PC-3 (cell line): ENCODE measurements at regions not wholly inside any gene's neighbourhood (a gene's known extent, or its start where the extent isn't known, plus 50 kb on each side); places are given as distances from the start of the nearest gene placed in this dataset.

Source experiments
- ATAC-seq: fragments of 200-7000 bp; cut with Tn5 transposase; 2 replicates; pipeline ENCODE4 v1.9.1; 2020; ENCODE audit warnings: mild to moderate bottlenecking, moderate library complexity
- BruUV-seq: library from RNA; stranded (reverse); fragments of 400-500 nt; replicated peaks from 2 replicates; lab custom pipeline; 2021; lab: Mats Ljungman, UMichigan
- CTCF ChIA-PET: fragments of 300-600 bp; sonication (Branson Sonifier 250); formaldehyde crosslinking; loops from one replicate; lab custom pipeline; 2022; ENCODE audit warnings: antibody characterized with exemption; lab: Charles Lee
- POLR2A ChIA-PET: fragments of 300-600 bp; sonication (Branson Sonifier 250); formaldehyde crosslinking; loops from one replicate; lab custom pipeline; 2022; ENCODE audit warnings: antibody characterized with exemption; ENCODE audit not compliant: unreplicated experiment; lab: Charles Lee
- DNase-seq: peaks from one replicate; pipeline ENCODE4 v3.0.0-alpha.2; 2015
- H2AFZ ChIP-seq: fragments of 300-600 bp; sonication (generic); 2 replicates; pipeline ENCODE4 v1.6.0; 2016; ENCODE audit warnings: antibody characterized with exemption, low read length
- H3F3A ChIP-seq: fragments of 300-600 bp; sonication (generic); one replicate; pipeline ENCODE4 v1.6.0; 2017; ENCODE audit warnings: antibody characterized with exemption, low read length, control low read depth, mild to moderate bottlenecking; ENCODE audit not compliant: unreplicated experiment
- H3K27ac ChIP-seq: fragments of 300-600 bp; sonication (generic); 2 replicates; pipeline ENCODE4 v1.5.1; 2016; ENCODE audit warnings: mild to moderate bottlenecking, low read length
- H3K27me3 ChIP-seq: fragments of 300-600 bp; sonication (generic); 2 replicates; pipeline ENCODE4 v1.6.1; 2016; ENCODE audit warnings: low read length, mixed read lengths
- H3K36me3 ChIP-seq: fragments of 300-600 bp; sonication (generic); 2 replicates; pipeline ENCODE4 v1.6.1; 2016; ENCODE audit warnings: low read depth, mixed run types, low read length, mixed read lengths
- H3K4me1 ChIP-seq: fragments of 300-600 bp; sonication (generic); 2 replicates; pipeline ENCODE4 v1.5.1; 2016; ENCODE audit warnings: low read length; ENCODE audit not compliant: insufficient read depth
- H3K4me2 ChIP-seq: fragments of 300-600 bp; sonication (generic); 2 replicates; pipeline ENCODE4 v1.6.0; 2016; ENCODE audit warnings: low read length
- H3K4me3 ChIP-seq: fragments of 300-600 bp; sonication (generic); 2 replicates; pipeline ENCODE4 v1.5.1; 2016; ENCODE audit warnings: mild to moderate bottlenecking, low read length, mixed read lengths
- H3K79me2 ChIP-seq: fragments of 300-600 bp; sonication (generic); 2 replicates; pipeline ENCODE4 v1.6.1; 2017; ENCODE audit warnings: low read length, mixed read lengths
- H3K9ac ChIP-seq: fragments of 300-600 bp; sonication (generic); 2 replicates; pipeline ENCODE4 v1.6.0; 2016; ENCODE audit warnings: mild to moderate bottlenecking, low read length
- H3K9me2 ChIP-seq: fragments of 300-600 bp; sonication (generic); replicated peaks from 2 replicates; pipeline ENCODE4 v1.6.1; 2016; ENCODE audit warnings: mixed run types, low read length, mixed read lengths
- H3K9me3 ChIP-seq: fragments of 300-600 bp; sonication (generic); 2 replicates; pipeline ENCODE4 v1.6.1; 2016; ENCODE audit warnings: low read length, mixed read lengths
- H4K20me1 ChIP-seq: fragments of 300-600 bp; sonication (generic); 2 replicates; pipeline ENCODE4 v1.6.1; 2016; ENCODE audit warnings: low read length, mixed read lengths
- EZH2 ChIP-seq: fragments of 300-600 bp; sonication (generic); IDR thresholded peaks from one replicate; pipeline ENCODE4 v1.6.1; 2017; ENCODE audit warnings: antibody characterized with exemption, mild to moderate bottlenecking, low read length; ENCODE audit not compliant: unreplicated experiment
- EZH2phosphoT487 ChIP-seq: fragments of 300-600 bp; sonication (generic); IDR thresholded peaks from 2 replicates; pipeline ENCODE4 v1.6.1; 2018; ENCODE audit warnings: mild to moderate bottlenecking, antibody characterized with exemption, low read length, borderline replicate concordance
- intact Hi-C: fragments of 100-400 bp; cut with micrococcal nuclease; formaldehyde crosslinking; loops from 2 replicates; pipeline ENCODE4 v1.9.0; 2023
- TF ChIP-seq, protein P1 (sequence below): fragments of 300-600 bp; sonication (generic); conservative IDR thresholded peaks from 2 replicates; pipeline ENCODE4 v1.5.1; 2017; ENCODE audit warnings: antibody characterized with exemption, low read depth, mild to moderate bottlenecking, low read length

DNA sequence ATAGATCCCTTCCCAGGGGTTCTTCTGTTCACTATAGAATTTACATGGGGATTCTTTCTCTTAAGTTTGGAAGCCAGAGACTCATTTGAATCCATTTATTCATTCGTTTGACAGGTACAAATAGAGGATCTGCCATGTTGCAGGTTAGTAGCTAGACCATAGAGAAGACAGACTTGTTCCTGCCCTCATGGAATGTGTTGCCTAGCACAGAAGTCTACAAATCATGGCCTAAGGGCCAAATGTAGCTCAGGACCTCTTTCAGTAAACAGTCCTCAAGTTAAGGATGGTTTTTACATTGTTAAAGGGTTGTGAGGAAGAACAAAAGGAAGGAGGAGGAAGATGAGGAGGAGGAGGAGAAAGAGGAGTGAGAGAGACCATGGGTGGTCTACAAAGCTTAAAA, 114.7 kb upstream of the SLC44A1 start:
- H4K20me1 ChIP-seq = no peaks in the 10 kb centered on the region
- H3F3A ChIP-seq = no peaks in the 10 kb centered on the region
- H3K4me2 ChIP-seq = no peak overlapping the region
- no peak for DNase-seq
- no peak overlapping the region for H3K4me3 ChIP-seq
- H3K79me2 ChIP-seq = no peaks in the 10 kb centered on the region
- ChIA-PET POLR2A (no interaction called here), CTCF (no interaction called here)
- peaks cover 13% of the 10 kb centered on the region for H3K4me1 ChIP-seq
- no peak for TF ChIP-seq EZH2phosphoT487
- no peak for TF ChIP-seq EZH2
- TF ChIP-seq, protein P1, sequence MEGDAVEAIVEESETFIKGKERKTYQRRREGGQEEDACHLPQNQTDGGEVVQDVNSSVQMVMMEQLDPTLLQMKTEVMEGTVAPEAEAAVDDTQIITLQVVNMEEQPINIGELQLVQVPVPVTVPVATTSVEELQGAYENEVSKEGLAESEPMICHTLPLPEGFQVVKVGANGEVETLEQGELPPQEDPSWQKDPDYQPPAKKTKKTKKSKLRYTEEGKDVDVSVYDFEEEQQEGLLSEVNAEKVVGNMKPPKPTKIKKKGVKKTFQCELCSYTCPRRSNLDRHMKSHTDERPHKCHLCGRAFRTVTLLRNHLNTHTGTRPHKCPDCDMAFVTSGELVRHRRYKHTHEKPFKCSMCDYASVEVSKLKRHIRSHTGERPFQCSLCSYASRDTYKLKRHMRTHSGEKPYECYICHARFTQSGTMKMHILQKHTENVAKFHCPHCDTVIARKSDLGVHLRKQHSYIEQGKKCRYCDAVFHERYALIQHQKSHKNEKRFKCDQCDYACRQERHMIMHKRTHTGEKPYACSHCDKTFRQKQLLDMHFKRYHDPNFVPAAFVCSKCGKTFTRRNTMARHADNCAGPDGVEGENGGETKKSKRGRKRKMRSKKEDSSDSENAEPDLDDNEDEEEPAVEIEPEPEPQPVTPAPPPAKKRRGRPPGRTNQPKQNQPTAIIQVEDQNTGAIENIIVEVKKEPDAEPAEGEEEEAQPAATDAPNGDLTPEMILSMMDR = no peak
- H3K27ac ChIP-seq = no peak overlapping the region
- H3K9me2 ChIP-seq = no peaks in the 10 kb centered on the region
- H3K27me3 ChIP-seq = no peaks in the 10 kb centered on the region
- H3K36me3 ChIP-seq = no peaks in the 10 kb centered on the region
- intact Hi-C loops = no loop called here
- no peak overlapping the region for H2AFZ ChIP-seq
- no peak overlapping the region for H3K9ac ChIP-seq
- no peaks in the 10 kb centered on the region for H3K9me3 ChIP-seq
- no TSS peak for BruUV-seq
- ATAC-seq = no peak

DNA sequence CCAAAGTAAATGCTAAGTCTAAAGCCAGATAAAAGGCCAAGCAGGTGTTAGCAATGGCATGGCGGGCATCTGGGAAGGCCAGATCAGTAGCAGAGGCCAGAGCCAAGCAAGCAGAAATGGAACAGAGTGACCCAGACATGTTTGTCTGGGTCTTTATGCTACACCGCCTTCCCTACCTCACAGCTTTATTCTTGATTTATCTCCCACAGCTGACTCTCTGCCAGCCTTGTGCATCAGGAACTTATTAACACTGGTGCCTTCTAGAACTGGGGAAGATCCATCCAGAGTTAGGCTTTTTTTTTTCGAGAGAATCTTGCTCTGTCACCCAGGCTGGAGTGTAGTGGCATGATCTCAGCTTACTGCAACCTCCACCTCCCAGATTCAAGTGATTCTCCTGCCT, 112.5 kb upstream of the SLC44A1 start:
- Histone ChIP-seq H3K4me3 (no peak overlapping the region), H3K4me1 (peaks cover 13% of the 10 kb centered on the region), H3K27me3 (no peaks in the 10 kb centered on the region), H3F3A (no peaks in the 10 kb centered on the region), H3K79me2 (no peaks in the 10 kb centered on the region), H3K9me2 (no peaks in the 10 kb centered on the region), H4K20me1 (no peaks in the 10 kb centered on the region), H3K4me2 (no peak overlapping the region), H3K36me3 (no peaks in the 10 kb centered on the region), H3K27ac (peak overlapping the region; percentile 33; the same call in 1 of the 2 replicates), H2AFZ (no peak overlapping the region), H3K9me3 (no peaks in the 10 kb centered on the region), H3K9ac (no peak overlapping the region)
- TF ChIP-seq, protein P1 = no peak
- TF ChIP-seq EZH2 = no peak
- no peak for TF ChIP-seq EZH2phosphoT487
- DNase-seq = no peak
- intact Hi-C loops = no loop called here
- no peak for ATAC-seq
- POLR2A ChIA-PET = no interaction called here
- CTCF ChIA-PET = no interaction called here
- BruUV-seq = no TSS peak

DNA sequence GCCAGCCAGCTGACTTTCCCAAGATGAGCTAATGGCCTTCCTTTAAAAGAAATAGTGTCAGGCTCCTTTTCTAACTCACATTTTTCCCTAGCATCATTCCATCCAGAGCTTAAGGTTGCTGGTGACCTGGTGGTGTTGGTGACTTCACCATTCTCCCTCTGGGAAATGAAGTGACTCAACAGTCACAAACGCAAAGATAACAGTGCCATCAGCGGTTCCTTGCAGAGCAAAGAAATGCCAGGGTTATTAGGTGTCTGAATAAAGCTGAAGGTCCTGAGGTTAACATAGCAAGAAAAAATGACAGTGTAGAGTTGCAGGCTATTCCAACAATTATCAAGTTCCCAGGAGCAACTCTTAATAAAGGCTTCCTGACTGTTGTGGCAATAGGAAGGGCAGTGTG, 111.8 kb upstream of the SLC44A1 start:
- no TSS peak for BruUV-seq
- Histone ChIP-seq H4K20me1 (no peaks in the 10 kb centered on the region), H2AFZ (no peak overlapping the region), H3K9me3 (no peaks in the 10 kb centered on the region), H3K27ac (peak overlapping the region; percentile 33; the same call in 1 of the 2 replicates), H3K4me3 (no peak overlapping the region), H3K36me3 (no peaks in the 10 kb centered on the region), H3K9ac (no peak overlapping the region), H3K9me2 (no peaks in the 10 kb centered on the region), H3K27me3 (no peaks in the 10 kb centered on the region), H3K4me1 (peaks cover 13% of the 10 kb centered on the region), H3F3A (no peaks in the 10 kb centered on the region), H3K4me2 (no peak overlapping the region), H3K79me2 (no peaks in the 10 kb centered on the region)
- DNase-seq (peak; percentile 80), ATAC-seq (peak; percentile 81)
- intact Hi-C loops = no loop called here
- ChIA-PET POLR2A (no interaction called here), CTCF (no interaction called here)
- TF ChIP-seq EZH2 (no peak), EZH2phosphoT487 (no peak)
- TF ChIP-seq, protein P1 = no peak
